ENCODE measurements at regions not wholly inside any gene's neighbourhood (a gene's known extent, or its start where the extent isn't known, plus 50 kb on each side); places are given as distances from the start of the nearest gene placed in this dataset.

DNA sequence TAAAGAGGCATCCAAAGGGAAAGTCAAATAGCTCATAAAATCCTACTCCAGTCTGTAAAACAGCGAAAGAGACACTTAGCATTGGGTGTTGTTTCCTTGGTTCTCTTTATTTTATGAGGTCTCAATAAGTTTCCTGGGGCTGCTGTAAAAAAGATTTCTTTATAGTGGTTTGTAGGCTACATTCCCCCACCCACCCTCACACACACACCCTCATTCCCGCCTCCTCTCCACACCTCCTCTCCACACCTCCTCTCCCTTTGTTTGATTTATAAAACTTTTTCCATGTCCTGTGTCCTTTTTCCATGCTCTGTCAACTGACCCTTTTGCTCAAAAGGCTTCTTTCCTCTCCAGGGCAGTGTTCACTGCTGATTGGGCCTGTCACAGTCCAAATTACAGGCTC, 178.9 kb upstream of the SOX9 start:
- no peak overlapping the region for H3K4me3 Mint-ChIP-seq
- TF ChIP-seq EZH2 (IDR thresholded peaks at IDR 0.05; ENCODE audit: low read depth, unreplicated experiment) = no peak
- TF ChIP-seq, protein P1, sequence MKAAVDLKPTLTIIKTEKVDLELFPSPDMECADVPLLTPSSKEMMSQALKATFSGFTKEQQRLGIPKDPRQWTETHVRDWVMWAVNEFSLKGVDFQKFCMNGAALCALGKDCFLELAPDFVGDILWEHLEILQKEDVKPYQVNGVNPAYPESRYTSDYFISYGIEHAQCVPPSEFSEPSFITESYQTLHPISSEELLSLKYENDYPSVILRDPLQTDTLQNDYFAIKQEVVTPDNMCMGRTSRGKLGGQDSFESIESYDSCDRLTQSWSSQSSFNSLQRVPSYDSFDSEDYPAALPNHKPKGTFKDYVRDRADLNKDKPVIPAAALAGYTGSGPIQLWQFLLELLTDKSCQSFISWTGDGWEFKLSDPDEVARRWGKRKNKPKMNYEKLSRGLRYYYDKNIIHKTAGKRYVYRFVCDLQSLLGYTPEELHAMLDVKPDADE (IDR thresholded peaks at IDR 0.05) = no peak
- no peak for TF ChIP-seq NANOG (IDR thresholded peaks at IDR 0.05; ENCODE audit: borderline replicate concordance)
- TF ChIP-seq, protein P2, sequence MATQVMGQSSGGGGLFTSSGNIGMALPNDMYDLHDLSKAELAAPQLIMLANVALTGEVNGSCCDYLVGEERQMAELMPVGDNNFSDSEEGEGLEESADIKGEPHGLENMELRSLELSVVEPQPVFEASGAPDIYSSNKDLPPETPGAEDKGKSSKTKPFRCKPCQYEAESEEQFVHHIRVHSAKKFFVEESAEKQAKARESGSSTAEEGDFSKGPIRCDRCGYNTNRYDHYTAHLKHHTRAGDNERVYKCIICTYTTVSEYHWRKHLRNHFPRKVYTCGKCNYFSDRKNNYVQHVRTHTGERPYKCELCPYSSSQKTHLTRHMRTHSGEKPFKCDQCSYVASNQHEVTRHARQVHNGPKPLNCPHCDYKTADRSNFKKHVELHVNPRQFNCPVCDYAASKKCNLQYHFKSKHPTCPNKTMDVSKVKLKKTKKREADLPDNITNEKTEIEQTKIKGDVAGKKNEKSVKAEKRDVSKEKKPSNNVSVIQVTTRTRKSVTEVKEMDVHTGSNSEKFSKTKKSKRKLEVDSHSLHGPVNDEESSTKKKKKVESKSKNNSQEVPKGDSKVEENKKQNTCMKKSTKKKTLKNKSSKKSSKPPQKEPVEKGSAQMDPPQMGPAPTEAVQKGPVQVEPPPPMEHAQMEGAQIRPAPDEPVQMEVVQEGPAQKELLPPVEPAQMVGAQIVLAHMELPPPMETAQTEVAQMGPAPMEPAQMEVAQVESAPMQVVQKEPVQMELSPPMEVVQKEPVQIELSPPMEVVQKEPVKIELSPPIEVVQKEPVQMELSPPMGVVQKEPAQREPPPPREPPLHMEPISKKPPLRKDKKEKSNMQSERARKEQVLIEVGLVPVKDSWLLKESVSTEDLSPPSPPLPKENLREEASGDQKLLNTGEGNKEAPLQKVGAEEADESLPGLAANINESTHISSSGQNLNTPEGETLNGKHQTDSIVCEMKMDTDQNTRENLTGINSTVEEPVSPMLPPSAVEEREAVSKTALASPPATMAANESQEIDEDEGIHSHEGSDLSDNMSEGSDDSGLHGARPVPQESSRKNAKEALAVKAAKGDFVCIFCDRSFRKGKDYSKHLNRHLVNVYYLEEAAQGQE (IDR thresholded peaks at IDR 0.05; ENCODE audit: unreplicated experiment) = no peak
- TF ChIP-seq STAT1 (IDR thresholded peaks at IDR 0.05; ENCODE audit: unreplicated experiment) = no peak
- no peak for TF ChIP-seq ZNF114 (CRISPR knock-in tag; IDR thresholded peaks at IDR 0.05)
- TF ChIP-seq, protein P3, sequence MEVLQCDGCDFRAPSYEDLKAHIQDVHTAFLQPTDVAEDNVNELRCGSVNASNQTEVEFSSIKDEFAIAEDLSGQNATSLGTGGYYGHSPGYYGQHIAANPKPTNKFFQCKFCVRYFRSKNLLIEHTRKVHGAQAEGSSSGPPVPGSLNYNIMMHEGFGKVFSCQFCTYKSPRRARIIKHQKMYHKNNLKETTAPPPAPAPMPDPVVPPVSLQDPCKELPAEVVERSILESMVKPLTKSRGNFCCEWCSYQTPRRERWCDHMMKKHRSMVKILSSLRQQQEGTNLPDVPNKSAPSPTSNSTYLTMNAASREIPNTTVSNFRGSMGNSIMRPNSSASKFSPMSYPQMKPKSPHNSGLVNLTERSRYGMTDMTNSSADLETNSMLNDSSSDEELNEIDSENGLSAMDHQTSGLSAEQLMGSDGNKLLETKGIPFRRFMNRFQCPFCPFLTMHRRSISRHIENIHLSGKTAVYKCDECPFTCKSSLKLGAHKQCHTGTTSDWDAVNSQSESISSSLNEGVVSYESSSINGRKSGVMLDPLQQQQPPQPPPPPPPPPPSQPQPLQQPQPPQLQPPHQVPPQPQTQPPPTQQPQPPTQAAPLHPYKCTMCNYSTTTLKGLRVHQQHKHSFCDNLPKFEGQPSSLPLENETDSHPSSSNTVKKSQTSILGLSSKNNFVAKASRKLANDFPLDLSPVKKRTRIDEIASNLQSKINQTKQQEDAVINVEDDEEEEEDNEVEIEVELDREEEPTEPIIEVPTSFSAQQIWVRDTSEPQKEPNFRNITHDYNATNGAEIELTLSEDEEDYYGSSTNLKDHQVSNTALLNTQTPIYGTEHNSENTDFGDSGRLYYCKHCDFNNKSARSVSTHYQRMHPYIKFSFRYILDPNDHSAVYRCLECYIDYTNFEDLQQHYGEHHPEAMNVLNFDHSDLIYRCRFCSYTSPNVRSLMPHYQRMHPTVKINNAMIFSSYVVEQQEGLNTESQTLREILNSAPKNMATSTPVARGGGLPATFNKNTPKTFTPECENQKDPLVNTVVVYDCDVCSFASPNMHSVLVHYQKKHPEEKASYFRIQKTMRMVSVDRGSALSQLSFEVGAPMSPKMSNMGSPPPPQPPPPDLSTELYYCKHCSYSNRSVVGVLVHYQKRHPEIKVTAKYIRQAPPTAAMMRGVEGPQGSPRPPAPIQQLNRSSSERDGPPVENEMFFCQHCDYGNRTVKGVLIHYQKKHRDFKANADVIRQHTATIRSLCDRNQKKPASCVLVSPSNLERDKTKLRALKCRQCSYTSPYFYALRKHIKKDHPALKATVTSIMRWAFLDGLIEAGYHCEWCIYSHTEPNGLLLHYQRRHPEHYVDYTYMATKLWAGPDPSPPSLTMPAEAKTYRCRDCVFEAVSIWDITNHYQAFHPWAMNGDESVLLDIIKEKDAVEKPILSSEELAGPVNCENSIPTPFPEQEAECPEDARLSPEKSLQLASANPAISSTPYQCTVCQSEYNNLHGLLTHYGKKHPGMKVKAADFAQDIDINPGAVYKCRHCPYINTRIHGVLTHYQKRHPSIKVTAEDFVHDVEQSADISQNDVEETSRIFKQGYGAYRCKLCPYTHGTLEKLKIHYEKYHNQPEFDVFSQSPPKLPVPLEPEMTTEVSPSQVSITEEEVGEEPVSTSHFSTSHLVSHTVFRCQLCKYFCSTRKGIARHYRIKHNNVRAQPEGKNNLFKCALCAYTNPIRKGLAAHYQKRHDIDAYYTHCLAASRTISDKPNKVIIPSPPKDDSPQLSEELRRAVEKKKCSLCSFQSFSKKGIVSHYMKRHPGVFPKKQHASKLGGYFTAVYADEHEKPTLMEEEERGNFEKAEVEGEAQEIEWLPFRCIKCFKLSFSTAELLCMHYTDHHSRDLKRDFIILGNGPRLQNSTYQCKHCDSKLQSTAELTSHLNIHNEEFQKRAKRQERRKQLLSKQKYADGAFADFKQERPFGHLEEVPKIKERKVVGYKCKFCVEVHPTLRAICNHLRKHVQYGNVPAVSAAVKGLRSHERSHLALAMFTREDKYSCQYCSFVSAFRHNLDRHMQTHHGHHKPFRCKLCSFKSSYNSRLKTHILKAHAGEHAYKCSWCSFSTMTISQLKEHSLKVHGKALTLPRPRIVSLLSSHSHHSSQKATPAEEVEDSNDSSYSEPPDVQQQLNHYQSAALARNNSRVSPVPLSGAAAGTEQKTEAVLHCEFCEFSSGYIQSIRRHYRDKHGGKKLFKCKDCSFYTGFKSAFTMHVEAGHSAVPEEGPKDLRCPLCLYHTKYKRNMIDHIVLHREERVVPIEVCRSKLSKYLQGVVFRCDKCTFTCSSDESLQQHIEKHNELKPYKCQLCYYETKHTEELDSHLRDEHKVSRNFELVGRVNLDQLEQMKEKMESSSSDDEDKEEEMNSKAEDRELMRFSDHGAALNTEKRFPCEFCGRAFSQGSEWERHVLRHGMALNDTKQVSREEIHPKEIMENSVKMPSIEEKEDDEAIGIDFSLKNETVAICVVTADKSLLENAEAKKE (CRISPR knock-in tag; IDR thresholded peaks at IDR 0.05) = no peak
- TF ChIP-seq CREB1 (CRISPR knock-in tag; IDR thresholded peaks at IDR 0.05; ENCODE audit: low read depth) = no peak
- no peak for TF ChIP-seq JUNB (IDR thresholded peaks at IDR 0.05; ENCODE audit: unreplicated experiment)
- TF ChIP-seq EZH2phosphoT487 (IDR thresholded peaks at IDR 0.05; ENCODE audit: unreplicated experiment) = no peak
- Histone ChIP-seq H3K4me2 (no peak overlapping the region), H2AFZ (no peak overlapping the region), H3K27me3 (ENCODE audit: insufficient read depth) (no peaks in the 10 kb centered on the region), H3K27ac (ENCODE audit: low read depth) (no peak overlapping the region), H3K4me3 (no peak overlapping the region), H3K36me3 (ENCODE audit: insufficient read depth) (no peaks in the 10 kb centered on the region), H3K9me2 (ENCODE audit: insufficient read depth) (no peaks in the 10 kb centered on the region), H3K79me2 (replicated peaks; ENCODE audit: insufficient read depth) (no peaks in the 10 kb centered on the region), H3F3A (replicated peaks; ENCODE audit: low read depth) (no peaks in the 10 kb centered on the region), H4K20me1 (replicated peaks; ENCODE audit: insufficient read depth) (no peaks in the 10 kb centered on the region), H3K4me1 (ENCODE audit: insufficient read depth) (no peaks in the 10 kb centered on the region)
- H3K27me3 Mint-ChIP-seq (ENCODE audit: insufficient read depth, low read depth, poor library complexity) = peaks cover 2% of the 10 kb centered on the region
- DNase-seq (ENCODE audit: low spot score) (no peak), ATAC-seq (no peak)
- peaks cover 15% of the 10 kb centered on the region for H3K36me3 Mint-ChIP-seq (ENCODE audit: low read depth)
- no peaks in the 10 kb centered on the region; the same call in 2 of the 3 replicates for H3K4me1 Mint-ChIP-seq
- no peak overlapping the region for H3K27ac Mint-ChIP-seq
- peaks cover 30% of the 10 kb centered on the region for H3K9me3 Mint-ChIP-seq

Measured in GM23338 (cell line).